Stomach (tissue), 4 donors: ENCODE measurements at regions not wholly inside any gene's neighbourhood (a gene's known extent, or its start where the extent isn't known, plus 50 kb on each side); places are given as distances from the start of the nearest gene placed in this dataset.

Experiments
- CTCF ChIP-seq, 7 experiments: fragments of 450-650 bp in 4 of 7; fragments of 200-600 bp in 3 of 7; sonication (generic) in 3 of 7; IDR thresholded peaks; one replicate each; pipeline ENCODE4 v1.5.1; 2016 to 2019; ENCODE audit warnings: antibody characterized with exemption in 7 of 7, control low read depth in 2 of 7, mild to moderate bottlenecking in 1 of 7
- EP300 ChIP-seq: sonication (generic); formaldehyde crosslinking; IDR thresholded peaks from one replicate; pipeline ENCODE4 v1.6.1; 2017; ENCODE audit warnings: antibody characterized with exemption
- POLR2AphosphoS5 ChIP-seq, 3 donors: sonication (generic); formaldehyde crosslinking; IDR thresholded peaks; one replicate each; pipeline ENCODE4 v1.6.1; 2016; ENCODE audit warnings: antibody characterized with exemption in 3 of 3

- no peak for TF ChIP-seq EP300
- TF ChIP-seq CTCF (IDR thresholded peaks at IDR 0.05), result no peak
- no peak for TF ChIP-seq POLR2AphosphoS5 (IDR thresholded peaks at IDR 0.05)
Measured at GRCh38 chr5:166570865-166571264, 1720.6 kb upstream of the WWC1 start.
